Gastrocnemius medialis (tissue), 4 donors: ENCODE measurements at regions not wholly inside any gene's neighbourhood (a gene's known extent, or its start where the extent isn't known, plus 50 kb on each side); places are given as distances from the start of the nearest gene placed in this dataset.
"Not testable (repeated sequence)": the region's sequence is repeated elsewhere in the genome, so short reads cannot be mapped to it uniquely, and the experiment has no call there.

ENCODE experiments used
- CTCF ChIP-seq, 5 experiments: fragments of 450-650 bp in 3 of 5; fragments of 200-600 bp in 2 of 5; sonication (generic) in 2 of 5; IDR thresholded peaks in 4 of 5; conservative IDR thresholded peaks in 1 of 5; 1 replicate in 4 of 5; 2 replicates in 1 of 5; pipeline ENCODE4 v1.5.1; 2016 to 2019; ENCODE audit warnings: antibody characterized with exemption in 5 of 5, mild to moderate bottlenecking in 3 of 5, moderate library complexity in 3 of 5
- POLR2A ChIP-seq, 2 donors: fragments of 450-650 bp; IDR thresholded peaks; one replicate each; pipeline ENCODE4 v1.6.1; 2017; ENCODE audit warnings: antibody characterized with exemption in 2 of 2, mild to moderate bottlenecking in 2 of 2, moderate library complexity in 2 of 2

GRCh38 chr10:46740368-46740767 is 161.4 kb downstream of the SYT15 start:
- not testable (repeated sequence) for TF ChIP-seq CTCF (IDR thresholded peaks at IDR 0.05 in 4 of 5, conservative IDR thresholded peaks at IDR 0.05 in 1 of 5); POLR2A (IDR thresholded peaks at IDR 0.05)
